Upper lobe of left lung (tissue), 6 donors: ENCODE measurements at regions not wholly inside any gene's neighbourhood (a gene's known extent, or its start where the extent isn't known, plus 50 kb on each side); places are given as distances from the start of the nearest gene placed in this dataset.
A peak's percentile ranks its signal among the peaks of the same experiment; 100 is the strongest.

Source experiments
- ATAC-seq, 2 donors: fragments of 200-7000 bp; cut with Tn5 transposase; one replicate each; pipeline ENCODE4 v1.9.1; 2022; ENCODE audit warnings: mild to moderate bottlenecking in 2 of 2, moderate library complexity in 2 of 2; ENCODE audit not compliant: low FRiP score in 2 of 2
- DNase-seq, 2 donors: peaks; one replicate each; pipeline ENCODE4 v3.0.0-alpha.2; 2019 to 2020
- H3K27ac ChIP-seq, 4 donors: fragments of 200-600 bp; sonication (generic); one replicate each; pipeline ENCODE4 v1.5.1; 2016 to 2019
- H3K27me3 ChIP-seq, 4 donors: fragments of 200-600 bp; sonication (generic); one replicate each; pipeline ENCODE4 v1.5.1; 2017 to 2019
- H3K36me3 ChIP-seq, 4 donors: fragments of 200-600 bp; sonication (generic); one replicate each; pipeline ENCODE4 v1.5.1; 2016 to 2019
- H3K4me1 ChIP-seq, 4 donors: fragments of 200-600 bp; sonication (generic); one replicate each; pipeline ENCODE4 v1.5.1; 2018 to 2019
- H3K4me3 ChIP-seq, 4 donors: fragments of 200-600 bp; sonication (generic); one replicate each; pipeline ENCODE4 v1.5.1; 2017 to 2019; ENCODE audit warnings: mild to moderate bottlenecking in 2 of 4, moderate library complexity in 1 of 4
- H3K9me3 ChIP-seq, 4 donors: fragments of 200-600 bp; sonication (generic); one replicate each; pipeline ENCODE4 v1.5.1; 2018 to 2019
- CTCF ChIP-seq, 6 experiments: fragments of 450-650 bp in 4 of 6; fragments of 200-600 bp in 2 of 6; sonication (generic) in 2 of 6; IDR thresholded peaks; one replicate each; pipeline ENCODE4 v1.5.1; 2016 to 2019; ENCODE audit warnings: antibody characterized with exemption in 6 of 6
- EP300 ChIP-seq, 4 donors: sonication (generic); formaldehyde crosslinking; IDR thresholded peaks; one replicate each; pipeline ENCODE4 v1.5.1; 2017; ENCODE audit warnings: antibody characterized with exemption in 4 of 4, control low read depth in 2 of 4
- POLR2A ChIP-seq, 4 donors: fragments of 450-650 bp; IDR thresholded peaks; one replicate each; pipeline ENCODE4 v1.5.1; 2016 to 2017; ENCODE audit warnings: antibody characterized with exemption in 4 of 4, mild to moderate bottlenecking in 2 of 4
- POLR2AphosphoS5 ChIP-seq, 2 donors: sonication (generic); formaldehyde crosslinking; IDR thresholded peaks; one replicate each; pipeline ENCODE4 v1.5.1; 2017; ENCODE audit warnings: antibody characterized with exemption in 2 of 2
- WGBS, 2 donors: methylation state at CpG; one replicate each; pipeline ENCODE4 v1.1.5; 2017 to 2018; 5-methylcytosine and 5-hydroxymethylcytosine counted together
- donor health status: DM: no; HTN: no; CAD: no; lungs with moderate emphysema.
- donor health status: DM: no; HTN: yes; CAD: no; lungs with severe emphysema.

DNA sequence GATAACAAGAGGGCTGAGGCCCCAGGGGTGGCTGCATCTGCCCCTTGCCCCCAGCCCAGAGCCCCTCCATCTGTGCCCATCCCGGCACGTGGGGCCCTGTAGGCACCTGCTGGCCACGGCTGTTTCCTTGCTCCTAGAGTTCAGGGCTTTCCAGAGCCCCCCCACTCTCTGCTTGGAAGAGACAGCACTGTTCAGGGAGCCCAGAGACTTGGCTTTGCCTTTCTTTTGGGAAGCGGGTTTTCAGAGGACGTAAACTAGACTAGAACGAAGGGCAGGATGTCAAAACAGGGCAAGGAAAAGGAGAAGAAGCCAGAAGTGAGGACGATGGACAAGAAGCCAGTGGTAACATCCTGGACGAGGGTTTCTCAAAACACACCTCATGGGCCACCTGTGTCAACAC, 163.3 kb upstream of the LHX5 start:
- Histone ChIP-seq H3K4me1 (peaks cover 0 to 4% (median 0%) of the 10 kb centered on the region in 4 donors), H3K27ac (no peak overlapping the region), H3K4me3 (no peak overlapping the region), H3K36me3 (no peaks in the 10 kb centered on the region), H3K27me3 (peaks cover 0 to 5% (median 2%) of the 10 kb centered on the region in 4 donors), H3K9me3 (peaks cover 3 to 12% (median 7%) of the 10 kb centered on the region in 4 donors)
- no peak for TF ChIP-seq EP300 (IDR thresholded peaks at IDR 0.05)
- TF ChIP-seq POLR2AphosphoS5 (IDR thresholded peaks at IDR 0.05): no peak
- no peak for TF ChIP-seq POLR2A (IDR thresholded peaks at IDR 0.05)
- no peak for TF ChIP-seq CTCF (IDR thresholded peaks at IDR 0.05)
- DNase-seq (peak in 1 of 2 donors; percentile 13), ATAC-seq (no peak)
- 39 to 42% methylated on average over 7 to 8 of the region's 8 CpGs for WGBS, 2 donors

DNA sequence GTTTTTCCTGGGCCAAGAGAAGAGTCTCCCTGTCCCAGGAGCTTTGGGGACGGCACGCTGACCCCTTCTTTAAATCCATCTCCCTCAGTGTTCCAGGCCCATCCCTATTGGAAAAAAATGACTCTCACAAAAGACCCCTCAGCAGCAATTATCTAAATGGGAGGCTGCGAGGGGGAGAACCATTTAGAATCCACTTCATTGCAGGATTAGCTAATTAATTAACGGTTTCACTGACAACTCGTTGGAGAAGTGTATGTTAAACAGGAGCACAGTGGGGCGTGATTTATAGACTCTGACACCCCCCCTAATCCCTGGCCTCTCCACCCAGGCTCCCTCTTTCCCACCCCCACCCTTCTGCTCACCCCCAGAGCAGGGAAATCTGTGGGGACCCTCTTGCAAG, 162.8 kb upstream of the LHX5 start:
- 49 to 57% methylated on average over 6 of the region's 6 CpGs for WGBS, 2 donors
- H3K9me3 ChIP-seq: peaks cover 3 to 14% (median 8%) of the 10 kb centered on the region in 4 donors
- H3K27ac ChIP-seq: no peak overlapping the region
- H3K4me1 ChIP-seq: peaks cover 0 to 4% (median 0%) of the 10 kb centered on the region in 4 donors
- DNase-seq (no peak), ATAC-seq (no peak)
- H3K27me3 ChIP-seq: peaks cover 0 to 5% (median 2%) of the 10 kb centered on the region in 4 donors
- H3K36me3 ChIP-seq: no peaks in the 10 kb centered on the region
- TF ChIP-seq CTCF (IDR thresholded peaks at IDR 0.05) (no peak), EP300 (IDR thresholded peaks at IDR 0.05) (no peak), POLR2AphosphoS5 (IDR thresholded peaks at IDR 0.05) (no peak), POLR2A (IDR thresholded peaks at IDR 0.05) (no peak)
- no peak overlapping the region for H3K4me3 ChIP-seq

GRCh38 chr12:113633678-113634332, 162.1 kb upstream of the LHX5 start:
- ATAC-seq: no peak

DNA sequence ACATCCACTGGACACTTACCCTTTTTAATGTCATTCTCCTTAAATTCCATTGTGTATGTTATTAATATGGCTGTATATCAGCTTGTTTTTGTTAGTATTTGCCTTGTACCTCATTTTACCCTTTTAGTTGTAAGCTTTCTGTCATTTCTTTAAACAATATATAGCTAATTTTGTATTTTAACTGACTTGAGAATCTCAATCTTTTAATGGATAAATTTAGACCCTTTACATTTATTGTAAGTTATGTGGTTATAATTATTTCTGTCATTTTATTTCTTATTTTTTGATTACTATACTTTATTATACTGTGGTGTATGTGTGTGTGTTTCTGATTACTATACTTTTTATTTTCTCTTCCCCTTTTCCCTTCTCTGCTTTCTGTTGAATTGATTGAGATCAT, 159.0 kb upstream of the LHX5 start:
- H3K4me3 ChIP-seq: no peak overlapping the region
- no peak for ATAC-seq
- no peak overlapping the region for H3K27ac ChIP-seq
- peaks cover 9 to 30% (median 13%) of the 10 kb centered on the region in 4 donors for H3K9me3 ChIP-seq
- no peaks in the 10 kb centered on the region for H3K27me3 ChIP-seq
- TF ChIP-seq POLR2AphosphoS5 (IDR thresholded peaks at IDR 0.05): no peak
- TF ChIP-seq EP300 (IDR thresholded peaks at IDR 0.05): no peak
- TF ChIP-seq CTCF (IDR thresholded peaks at IDR 0.05): no peak
- no peak for TF ChIP-seq POLR2A (IDR thresholded peaks at IDR 0.05)
- H3K36me3 ChIP-seq: no peaks in the 10 kb centered on the region
- no peak for DNase-seq
- no peaks in the 10 kb centered on the region for H3K4me1 ChIP-seq

More at GRCh38 chr12:113633678-113634332, 162.1 kb upstream of the LHX5 start:
- no peak for DNase-seq
- Histone ChIP-seq H3K9me3 (peaks cover 3 to 14% (median 9%) of the 10 kb centered on the region in 4 donors), H3K4me3 (no peak overlapping the region), H3K27me3 (peaks cover 0 to 5% (median 2%) of the 10 kb centered on the region in 4 donors), H3K36me3 (no peaks in the 10 kb centered on the region), H3K4me1 (peaks cover 0 to 4% (median 0%) of the 10 kb centered on the region in 4 donors), H3K27ac (no peak overlapping the region)
- TF ChIP-seq EP300 (IDR thresholded peaks at IDR 0.05) (no peak), POLR2AphosphoS5 (IDR thresholded peaks at IDR 0.05) (no peak), CTCF (IDR thresholded peaks at IDR 0.05) (no peak), POLR2A (IDR thresholded peaks at IDR 0.05) (no peak)

DNA sequence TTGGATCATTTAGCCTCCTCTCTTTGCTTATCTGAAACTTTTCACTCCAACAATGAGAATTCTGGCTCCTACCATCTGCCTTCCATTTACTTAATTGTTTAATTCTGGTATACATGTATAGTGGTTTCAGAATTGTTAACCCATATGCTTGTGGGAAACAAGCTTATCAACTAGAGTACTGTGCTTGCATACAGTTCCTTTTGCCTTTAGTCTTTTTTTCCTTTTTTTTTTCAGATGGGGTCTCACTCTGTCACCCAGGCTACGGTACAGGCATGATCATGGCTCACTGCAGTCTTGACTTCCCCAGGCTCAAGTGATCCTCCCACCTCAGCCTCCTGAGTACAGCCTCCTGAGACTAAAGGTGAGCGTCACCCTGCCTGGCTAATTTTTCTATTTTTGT, 153.8 kb upstream of the LHX5 start:
- DNase-seq: no peak
- no peak overlapping the region for H3K27ac ChIP-seq
- TF ChIP-seq CTCF (IDR thresholded peaks at IDR 0.05) (no peak), EP300 (IDR thresholded peaks at IDR 0.05) (no peak), POLR2AphosphoS5 (IDR thresholded peaks at IDR 0.05) (no peak), POLR2A (IDR thresholded peaks at IDR 0.05) (no peak)
- no peaks in the 10 kb centered on the region for H3K36me3 ChIP-seq
- H3K27me3 ChIP-seq: no peaks in the 10 kb centered on the region
- no peak for ATAC-seq
- WGBS, 2 donors: 85 to 90% methylated on average over 2 of the region's 2 CpGs
- peaks cover 14 to 34% (median 17%) of the 10 kb centered on the region in 4 donors for H3K9me3 ChIP-seq
- H3K4me1 ChIP-seq: no peaks in the 10 kb centered on the region
- no peak overlapping the region for H3K4me3 ChIP-seq
